HG02885 (cell line): ENCODE measurements at regions not wholly inside any gene's neighbourhood (a gene's known extent, or its start where the extent isn't known, plus 50 kb on each side); places are given as distances from the start of the nearest gene placed in this dataset.
"Not testable (repeated sequence)": the region's sequence is repeated elsewhere in the genome, so short reads cannot be mapped to it uniquely, and the experiment has no call there.

ENCODE experiments used
- ATAC-seq: cut with Tn5 transposase; IDR thresholded peaks from one replicate; pipeline ENCODE4 v1.9.1; 2021; ENCODE audit warnings: mild to moderate bottlenecking; ENCODE audit not compliant: unreplicated experiment, poor library complexity

DNA sequence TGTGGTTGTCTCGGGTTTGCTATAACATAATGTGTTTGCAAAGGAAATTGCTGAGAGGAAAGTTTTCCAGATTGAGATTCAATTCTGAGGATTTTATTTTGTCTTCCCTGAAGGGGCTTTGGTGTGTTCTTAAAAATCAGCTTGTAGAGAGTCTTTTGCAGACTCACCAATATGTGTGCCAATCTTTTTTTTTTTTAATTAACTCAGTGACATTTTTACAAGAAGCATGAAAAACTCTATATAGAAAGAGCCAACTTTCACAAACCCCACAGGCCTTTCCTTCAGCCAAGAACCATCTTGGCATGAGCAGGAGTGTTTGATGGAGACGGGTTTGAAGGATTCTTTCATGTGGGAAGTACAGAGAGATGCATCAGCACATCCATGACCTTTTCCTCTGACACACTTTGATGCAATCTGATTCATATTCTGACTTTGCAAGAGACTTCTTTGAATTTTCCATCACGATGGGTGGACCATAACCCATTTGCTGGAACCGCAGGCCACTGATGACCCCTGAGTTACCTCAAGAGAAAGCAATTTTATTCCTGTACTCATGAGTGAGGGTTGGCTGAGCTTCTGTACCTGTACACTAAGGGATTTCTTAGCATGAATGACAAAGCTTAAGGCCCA is 892.6 kb downstream of the XPNPEP1 start:
- no peak for ATAC-seq

DNA sequence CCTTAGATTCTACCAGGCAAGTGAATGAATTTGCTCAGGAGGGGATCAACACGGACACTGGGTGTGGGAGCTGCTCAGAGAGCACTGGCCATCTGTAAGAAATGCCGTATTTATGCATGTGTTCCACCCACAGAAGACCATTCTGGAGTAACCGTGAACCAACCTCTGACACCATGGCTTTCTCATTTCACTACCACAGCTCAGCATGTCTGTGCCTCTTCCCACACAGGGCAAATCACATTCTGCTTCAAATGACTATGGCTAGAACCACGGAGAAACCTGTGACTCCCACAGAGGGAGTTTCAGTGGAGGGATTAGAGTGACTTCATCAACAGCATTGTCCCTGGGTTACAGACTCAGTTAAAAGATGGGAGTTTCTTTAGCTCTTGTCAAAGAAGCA is 893.4 kb downstream of the XPNPEP1 start:
- peak; percentile 54 for ATAC-seq

DNA sequence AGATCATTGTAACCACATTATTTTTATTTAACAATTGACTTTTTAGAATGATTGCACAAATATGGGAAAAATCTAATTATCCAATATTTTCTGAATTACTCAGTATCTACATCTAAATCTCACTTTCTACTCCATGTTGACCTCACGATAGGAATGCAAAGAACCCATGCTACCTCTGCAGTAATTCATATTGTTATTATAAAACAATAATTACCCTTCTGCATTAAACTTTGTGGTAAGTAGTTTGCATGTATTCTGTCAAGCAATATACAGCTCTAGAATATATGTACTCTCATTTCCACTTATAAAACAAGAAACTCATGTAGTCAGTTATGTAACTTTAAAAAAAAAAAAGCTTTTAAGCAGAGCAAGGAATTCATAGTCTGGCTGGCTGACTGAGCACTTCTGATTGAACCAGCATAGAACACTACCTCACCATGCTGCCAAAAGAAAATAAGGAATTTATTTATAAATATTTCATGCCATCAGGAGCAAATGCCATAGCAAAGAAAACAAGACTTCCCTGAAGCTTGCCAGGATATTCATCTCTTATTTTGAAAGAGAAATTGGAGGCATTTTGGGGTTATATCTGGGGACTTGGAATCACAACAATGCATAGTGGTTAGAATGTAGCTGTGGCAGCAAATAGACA is 895.7 kb downstream of the XPNPEP1 start:
- ATAC-seq, result no peak

DNA sequence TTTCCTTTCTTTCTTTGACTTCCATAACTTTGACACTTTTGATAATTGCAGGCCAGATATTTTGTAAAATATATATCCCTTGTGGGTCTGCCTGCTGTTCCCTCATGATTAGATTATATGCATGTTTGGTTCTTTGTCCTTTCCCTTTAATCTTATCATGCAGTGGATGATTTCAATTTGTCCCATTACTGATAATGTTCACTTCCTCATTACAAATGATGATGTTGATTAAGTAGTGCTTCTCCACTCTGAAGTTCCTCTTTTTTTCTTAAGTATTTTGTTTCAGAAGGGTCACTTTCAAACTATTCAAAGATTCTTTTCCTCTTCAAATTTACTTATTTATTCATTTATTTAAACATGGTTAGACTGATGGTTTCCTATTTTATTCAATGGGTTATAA is 898.1 kb downstream of the XPNPEP1 start:
- no peak for ATAC-seq

DNA sequence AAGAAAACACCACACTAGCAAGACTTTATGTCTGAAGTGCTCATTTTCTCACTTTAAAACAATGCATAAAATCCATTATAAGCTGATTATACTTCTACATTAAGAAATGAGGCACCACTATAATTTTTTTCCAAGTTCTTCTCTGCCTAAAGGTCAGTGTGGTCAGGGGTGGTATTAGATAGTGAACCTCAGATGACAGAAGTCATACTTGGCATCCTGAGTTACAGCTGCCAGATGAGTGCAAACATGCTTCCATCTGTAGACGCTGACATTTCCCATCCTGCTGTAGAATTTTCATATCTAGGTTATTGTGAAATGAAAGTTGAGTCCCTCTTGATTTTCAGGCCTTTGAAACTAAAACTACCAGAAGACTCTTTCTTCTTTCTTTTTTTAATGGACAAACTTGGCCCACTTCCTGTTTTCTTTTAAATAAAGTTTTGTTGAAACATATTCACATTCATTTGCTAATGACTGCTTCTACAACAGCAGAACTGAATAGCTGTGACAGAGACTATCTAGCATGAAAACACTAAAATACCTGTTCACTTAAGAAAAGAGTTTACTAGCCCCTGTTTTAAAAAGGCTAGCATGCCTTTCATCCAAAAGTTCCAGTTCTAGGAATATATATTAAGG is 900.8 kb downstream of the XPNPEP1 start:
- no peak for ATAC-seq

DNA sequence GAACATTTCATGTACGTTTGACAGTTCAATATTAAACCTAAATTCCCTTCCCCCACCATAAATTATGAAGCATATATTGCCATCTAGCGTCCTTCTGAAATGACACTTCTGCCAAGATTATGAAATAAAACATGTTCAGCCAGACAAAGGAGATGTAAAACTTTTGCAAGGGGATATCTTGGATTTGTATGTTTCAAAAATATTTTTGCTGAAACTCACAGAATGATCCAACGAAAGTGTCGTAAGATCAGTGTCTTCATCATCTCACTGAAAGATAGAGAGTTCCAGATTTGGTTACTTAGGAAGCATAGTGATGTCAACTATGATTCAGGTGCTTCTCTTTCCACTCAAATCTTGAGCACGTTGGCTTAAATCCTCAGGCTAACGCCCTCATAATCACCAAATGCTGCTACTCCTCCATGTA is 904.3 kb downstream of the XPNPEP1 start:
- ATAC-seq, result no peak

DNA sequence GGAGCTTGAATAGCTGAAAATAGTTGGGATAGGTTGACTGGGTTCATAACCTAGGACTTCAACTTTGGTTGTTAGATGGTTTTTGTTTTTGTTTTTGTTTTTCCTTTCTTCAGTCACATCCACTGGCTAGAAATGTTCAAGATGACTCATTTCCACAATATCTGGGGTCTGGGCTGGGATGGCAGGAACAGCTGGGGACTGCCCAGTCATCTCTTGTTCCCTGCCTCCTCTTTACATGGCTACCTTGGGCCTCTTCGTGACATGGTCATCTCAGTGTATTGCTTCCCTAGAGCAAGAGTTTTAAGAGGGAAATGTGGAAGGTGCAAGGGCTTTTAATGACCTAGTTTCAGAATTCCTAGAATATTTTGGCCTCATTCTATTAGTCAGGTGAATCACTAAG is 915.8 kb downstream of the XPNPEP1 start:
- ATAC-seq, result no peak

DNA sequence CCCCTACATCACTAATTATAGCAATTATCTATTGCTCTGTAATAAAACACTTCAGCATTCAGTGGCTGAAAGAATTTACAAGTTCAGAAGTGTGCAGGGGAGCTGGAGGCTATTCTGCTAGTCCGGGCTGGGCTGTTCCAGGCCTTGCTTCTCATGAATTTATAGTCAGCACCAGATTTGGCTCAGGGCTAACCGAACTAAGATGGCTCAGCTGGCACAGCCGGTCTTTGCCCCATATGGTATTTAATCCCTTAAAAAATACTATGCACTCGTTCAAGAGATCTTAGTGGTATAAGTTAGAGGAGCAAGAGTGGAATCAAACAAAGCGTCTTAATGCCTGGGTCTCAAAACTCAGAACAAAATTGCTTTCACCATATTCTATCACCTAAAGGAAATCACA is 932.9 kb downstream of the XPNPEP1 start:
- ATAC-seq, result no peak

DNA sequence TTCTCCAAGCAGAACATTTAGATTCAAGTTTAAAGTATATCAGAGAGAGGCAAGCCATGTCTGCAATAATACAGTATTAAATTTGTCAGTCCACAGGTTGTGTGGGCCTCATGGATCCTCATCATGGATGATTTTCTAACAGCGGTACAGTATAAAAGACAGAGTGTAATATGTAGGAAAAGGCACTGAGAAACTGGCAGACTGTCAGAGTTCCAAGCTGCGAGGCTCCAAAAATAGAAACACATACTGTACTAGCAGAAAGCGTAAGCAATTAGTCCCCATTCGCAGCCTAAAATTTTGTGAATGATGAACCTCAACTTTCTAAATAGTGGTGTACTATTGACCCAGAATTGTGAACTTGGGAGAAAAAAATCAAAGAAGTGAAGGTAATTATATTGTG is 933.3 kb downstream of the XPNPEP1 start:
- no peak for ATAC-seq

DNA sequence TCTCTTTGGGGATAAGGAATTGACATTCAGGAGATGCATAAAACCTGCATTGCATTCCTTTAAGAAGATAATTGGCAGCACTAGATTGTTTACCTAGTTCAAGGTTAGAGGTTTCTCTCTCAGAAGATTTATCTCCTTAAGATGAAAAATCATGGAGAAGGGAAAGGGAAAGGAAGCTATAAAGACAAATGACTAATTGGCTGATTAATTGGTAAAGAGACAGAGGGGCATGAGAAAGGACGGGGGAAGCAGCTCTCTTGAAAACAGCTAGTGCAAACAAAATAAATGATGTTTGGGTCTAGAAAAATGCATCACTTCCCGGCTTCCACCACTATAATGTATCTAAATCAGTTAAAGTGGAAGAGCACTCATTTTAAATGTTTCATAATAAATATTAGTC is 941.2 kb downstream of the XPNPEP1 start:
- no peak for ATAC-seq

DNA sequence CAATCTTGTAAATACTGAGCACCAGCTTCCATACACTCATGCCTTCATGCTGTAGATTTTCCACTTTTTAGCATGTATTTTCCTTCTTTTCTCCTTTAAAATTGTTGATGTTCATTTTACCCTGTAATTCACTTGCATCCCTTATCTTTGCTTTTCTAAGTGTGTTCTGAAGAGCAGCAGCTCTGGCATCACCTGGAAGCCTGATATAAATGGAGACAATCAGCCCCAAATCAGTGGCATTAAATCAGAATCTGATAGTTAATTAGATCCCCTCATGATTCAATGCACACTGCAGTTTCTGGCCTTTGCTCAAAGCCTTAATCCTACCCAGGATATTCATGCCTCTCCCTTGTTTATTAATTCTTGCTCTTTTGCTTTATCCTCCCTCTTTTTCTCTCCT is 942.4 kb downstream of the XPNPEP1 start:
- no peak for ATAC-seq

DNA sequence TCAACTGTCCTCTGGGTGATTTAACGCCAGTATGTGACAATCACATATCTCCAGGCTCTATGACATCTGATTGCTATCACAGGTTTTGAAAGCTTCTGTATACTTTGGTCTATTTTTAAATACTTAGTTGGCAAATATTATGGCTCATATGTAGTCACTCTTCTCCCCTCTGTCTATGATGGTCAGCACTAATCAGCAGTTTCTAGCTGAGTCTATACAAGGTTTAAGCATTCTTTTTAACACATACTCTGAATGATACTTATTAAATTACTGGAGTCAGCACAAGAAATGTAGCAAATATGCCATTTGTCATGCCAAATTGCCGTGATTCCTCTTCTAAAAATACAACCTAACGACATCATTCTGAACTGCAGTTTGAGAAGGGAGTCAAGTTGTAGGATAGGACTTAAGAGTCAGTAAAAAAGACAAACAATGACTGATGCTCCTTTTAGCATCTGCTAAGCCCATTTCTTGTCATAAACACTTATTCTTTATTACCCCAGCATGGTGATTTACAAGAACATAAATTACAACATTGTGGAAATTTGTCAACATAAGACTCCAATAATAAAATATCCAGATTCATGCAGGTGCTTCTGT is 947.8 kb downstream of the XPNPEP1 start:
- no peak for ATAC-seq

DNA sequence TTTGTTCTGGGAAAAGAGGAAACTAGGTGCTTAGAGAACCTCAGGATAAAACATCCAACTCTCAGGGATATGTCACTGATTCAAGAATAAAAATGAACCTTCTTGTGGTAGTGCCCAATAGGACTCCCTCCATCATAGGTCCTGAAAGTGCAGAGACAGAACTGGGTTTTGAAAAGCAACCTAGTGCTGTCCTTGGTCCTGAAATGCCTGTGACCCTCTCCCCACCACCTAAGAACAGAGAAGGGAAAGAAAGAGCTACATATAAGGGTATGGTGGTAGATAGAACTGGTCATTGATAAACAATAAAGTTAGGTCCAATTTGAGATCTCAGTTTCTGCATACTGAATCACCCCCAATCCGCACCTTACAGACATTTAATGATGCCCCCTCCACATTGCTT is 953.3 kb downstream of the XPNPEP1 start:
- ATAC-seq, result no peak

DNA sequence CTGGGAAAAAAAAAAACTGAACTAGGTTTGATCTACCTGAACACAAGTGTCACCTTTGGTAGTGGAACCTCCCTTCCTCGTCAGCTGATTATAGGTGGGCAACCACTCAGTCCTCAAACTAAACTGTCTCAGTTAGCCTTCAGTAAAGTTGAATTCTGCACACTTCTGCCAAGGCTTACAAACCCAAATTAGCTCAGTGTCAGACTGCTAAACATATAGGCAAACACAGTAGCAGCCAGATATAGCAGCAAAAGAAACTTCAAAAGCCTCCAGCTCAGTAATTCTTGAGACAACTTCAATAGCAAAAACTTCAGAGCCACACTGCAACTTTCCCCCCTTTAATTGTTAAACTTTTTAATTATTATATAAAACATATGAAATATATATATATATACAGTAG is 956.9 kb downstream of the XPNPEP1 start:
- ATAC-seq, result no peak

DNA sequence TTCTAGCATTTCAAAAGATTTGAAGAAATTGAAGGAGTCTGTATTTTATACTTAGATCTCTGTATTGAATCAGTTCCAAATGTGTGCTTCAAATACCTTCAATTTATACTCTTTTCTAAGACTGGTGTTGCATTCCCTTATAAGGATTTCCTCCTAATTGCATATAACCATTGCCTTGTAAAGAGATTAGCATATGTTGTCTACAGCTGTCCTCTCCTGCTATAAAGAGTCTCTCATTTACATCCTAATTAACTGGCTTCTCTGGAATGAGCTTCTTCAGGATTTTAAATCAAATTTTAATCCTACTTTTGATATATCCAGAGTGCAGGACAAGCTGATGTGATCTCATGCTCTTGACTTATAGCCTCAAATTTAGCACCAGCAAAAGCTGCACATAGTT is 957.3 kb downstream of the XPNPEP1 start:
- ATAC-seq, result no peak

DNA sequence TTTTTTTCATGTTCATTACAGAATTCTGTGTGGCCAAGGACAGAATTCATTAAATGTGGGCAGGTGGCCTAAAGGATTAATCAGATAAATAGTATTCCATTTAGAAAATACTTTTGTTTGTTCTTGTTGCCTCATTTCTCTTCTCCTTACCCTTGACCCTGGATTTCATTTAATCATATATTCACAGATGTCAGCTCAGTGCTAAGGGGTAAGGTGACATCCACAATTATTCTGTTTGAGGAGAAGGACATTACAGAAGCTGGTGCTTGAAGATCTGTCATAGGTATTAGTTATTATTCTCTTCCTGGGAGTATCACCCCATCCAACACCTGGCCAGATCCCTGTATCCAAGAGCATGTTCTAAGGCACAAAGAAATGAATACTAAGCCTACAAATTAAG is 961.1 kb downstream of the XPNPEP1 start:
- no peak for ATAC-seq

DNA sequence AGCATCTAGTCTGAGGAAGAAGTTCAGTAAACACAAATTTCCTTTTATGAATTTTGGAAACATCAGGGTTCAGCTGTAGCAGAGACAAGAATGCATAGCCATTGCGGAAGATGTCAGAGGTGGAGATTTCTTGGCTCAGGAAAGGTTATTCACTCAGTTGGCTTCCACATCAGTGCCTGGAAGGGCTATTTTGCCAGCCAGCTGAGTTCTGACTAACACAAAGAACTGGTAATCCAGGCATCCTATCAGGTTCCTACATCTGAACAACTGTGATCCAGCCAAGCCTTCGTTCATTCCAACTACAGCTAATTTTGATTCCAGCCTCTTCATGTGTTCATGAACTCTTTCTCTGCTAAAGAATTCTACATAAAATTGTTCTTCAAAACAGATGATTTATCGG is 965.6 kb downstream of the XPNPEP1 start:
- ATAC-seq, result no peak

DNA sequence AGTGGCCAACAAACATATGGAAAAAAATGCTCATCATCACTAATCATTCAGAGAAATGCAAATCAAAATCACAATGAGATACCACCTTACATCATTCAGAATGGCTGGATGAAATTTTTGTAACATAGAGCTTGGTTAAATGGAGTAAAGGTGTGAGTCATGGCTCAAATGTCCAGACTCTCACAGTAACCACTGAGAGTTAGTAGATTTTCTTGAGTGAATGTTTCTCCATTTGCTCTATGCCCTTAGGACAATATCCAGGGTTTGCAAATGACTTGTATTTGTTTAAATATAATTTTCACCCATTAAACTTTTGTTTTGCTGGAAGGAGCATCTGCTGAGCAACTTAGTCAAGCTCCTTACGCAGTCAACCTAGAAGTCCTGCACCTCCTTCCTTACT is 967.2 kb downstream of the XPNPEP1 start:
- ATAC-seq, result no peak

DNA sequence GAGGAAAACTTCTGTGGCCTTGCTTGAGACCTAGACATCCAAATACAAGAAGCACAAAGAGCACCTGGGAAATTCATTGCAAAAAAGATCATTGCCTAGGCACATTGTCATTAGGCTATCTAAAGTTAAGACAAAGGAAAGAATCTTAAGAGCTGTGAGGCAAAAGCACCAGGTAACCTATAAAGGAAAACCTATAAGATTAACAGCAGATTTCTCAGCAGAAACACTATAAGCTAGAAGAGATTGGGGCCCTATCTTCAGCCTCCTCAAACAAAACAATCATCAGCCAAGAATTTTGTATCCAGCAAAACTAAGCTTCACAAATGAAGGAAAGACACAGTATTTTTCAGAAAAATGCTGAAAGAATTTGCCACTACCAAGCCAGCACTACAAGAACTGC is 1003.3 kb downstream of the XPNPEP1 start:
- ATAC-seq, result not testable (repeated sequence)

DNA sequence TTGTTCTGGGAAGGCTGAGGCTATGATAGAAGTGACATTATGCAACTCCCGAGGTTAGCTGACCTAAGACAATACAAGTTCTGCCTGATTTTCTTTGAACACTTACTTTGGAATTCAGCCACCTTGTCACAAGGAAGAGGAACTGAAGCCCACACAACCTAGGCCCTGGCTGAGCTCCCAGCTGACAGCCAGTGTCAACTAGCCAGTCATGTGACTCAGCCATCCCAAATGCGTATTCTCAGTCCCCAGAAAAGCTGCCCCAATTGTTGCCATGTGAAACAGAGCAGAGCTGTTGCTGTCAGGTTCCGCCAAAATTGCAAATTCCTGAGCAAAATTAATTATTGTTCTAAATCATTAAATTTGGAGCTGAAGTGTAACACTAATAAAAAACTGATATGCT is 1010.0 kb downstream of the XPNPEP1 start:
- ATAC-seq, result no peak

DNA sequence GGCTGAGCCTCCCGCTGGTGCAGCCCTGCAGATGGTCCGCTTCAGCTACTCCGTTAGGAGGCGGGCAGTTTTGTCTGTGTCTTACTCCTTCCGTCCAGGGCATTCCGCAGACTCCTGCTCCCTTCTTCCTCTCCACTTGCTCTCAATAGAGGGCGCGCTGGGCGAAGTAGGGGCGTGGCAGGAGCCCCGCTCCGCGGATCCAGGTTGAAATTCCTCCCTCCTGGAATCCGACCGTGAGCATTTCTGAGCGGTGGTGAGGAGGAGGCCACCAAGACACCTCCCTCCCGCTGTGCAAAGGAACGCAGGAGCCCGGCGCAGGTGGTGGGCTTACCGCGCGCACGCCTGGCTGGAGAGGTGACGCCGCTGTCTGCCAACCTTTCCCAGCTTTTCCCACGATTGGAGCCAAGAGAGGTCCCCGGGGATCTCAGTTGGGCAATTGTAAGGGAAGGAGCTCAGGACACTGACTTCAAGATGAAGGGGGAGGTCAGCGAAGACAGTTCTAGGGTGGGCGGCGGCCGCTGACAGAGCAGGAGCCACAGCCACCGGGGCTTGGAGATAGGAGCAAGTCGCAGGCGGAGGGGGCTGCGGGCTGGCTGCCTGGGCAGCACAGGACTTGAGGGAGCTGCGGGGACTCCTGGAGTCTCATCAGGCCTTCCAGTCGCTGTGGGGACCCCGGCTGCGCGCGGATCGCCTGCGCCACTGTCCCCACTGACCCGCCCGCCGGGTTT is 1011.3 kb downstream of the XPNPEP1 start:
- ATAC-seq, result peak; percentile 83
